Body of pancreas (tissue), 4 donors: ENCODE measurements at regions not wholly inside any gene's neighbourhood (a gene's known extent, or its start where the extent isn't known, plus 50 kb on each side); places are given as distances from the start of the nearest gene placed in this dataset.
"Not testable (repeated sequence)": the region's sequence is repeated elsewhere in the genome, so short reads cannot be mapped to it uniquely, and the experiment has no call there.

Experiments
- ATAC-seq: fragments of 150-250 bp; one replicate; pipeline ENCODE4 v1.9.1; 2016
- DNase-seq, 4 donors: peaks; one replicate each; pipeline ENCODE4 v3.0.0-alpha.2; 2019
- H3K27ac ChIP-seq, 4 donors: fragments of 200-600 bp; sonication (generic); 1 replicate in 3 of 4; 2 replicates in 1 of 4; pipeline versions ENCODE4 v1.5.1 to v1.6.1; 2016 to 2019; ENCODE audit warnings: mild to moderate bottlenecking in 1 of 4, mixed read lengths in 1 of 4, moderate library complexity in 1 of 4
- H3K27me3 ChIP-seq, 2 donors: fragments of 200-600 bp; sonication (generic); one replicate each; pipeline ENCODE4 v1.6.0; 2016; ENCODE audit warnings: mild to moderate bottlenecking in 1 of 2
- H3K36me3 ChIP-seq, 2 donors: fragments of 200-600 bp; sonication (generic); replicated peaks in 1 of 2; 2 replicates each; pipeline ENCODE4 v1.5.1; 2016; ENCODE audit warnings: low read depth in 2 of 2; ENCODE audit not compliant: insufficient read depth in 1 of 2
- H3K4me1 ChIP-seq: fragments of 200-600 bp; sonication (generic); one replicate; pipeline ENCODE4 v1.6.0; 2016
- H3K4me3 ChIP-seq, 2 donors: fragments of 200-600 bp; sonication (generic); 1 replicate in 1 of 2; 2 replicates in 1 of 2; pipeline ENCODE4 v1.5.1; 2016 to 2019
- H3K9me3 ChIP-seq, 3 donors: fragments of 200-600 bp; sonication (generic); 1 replicate in 2 of 3; 2 replicates in 1 of 3; pipeline ENCODE4 v1.5.1; 2016
- CTCF ChIP-seq, 7 experiments: fragments of 450-650 bp in 4 of 7; fragments of 200-600 bp in 3 of 7; sonication (generic) in 3 of 7; IDR thresholded peaks; one replicate each; pipeline ENCODE4 v1.5.1; 2016 to 2019; ENCODE audit warnings: antibody characterized with exemption in 7 of 7
- POLR2A ChIP-seq, 3 donors: fragments of 450-650 bp; IDR thresholded peaks; one replicate each; pipeline ENCODE4 v1.6.1; 2016; ENCODE audit warnings: antibody characterized with exemption in 3 of 3, mild to moderate bottlenecking in 2 of 3
- WGBS, 2 donors: methylation state at CpG; one replicate each; pipeline ENCODE4 v1.1.5; 2017; 5-methylcytosine and 5-hydroxymethylcytosine counted together
- intact Hi-C: fragments of 100-400 bp; cut with DNase I; formaldehyde crosslinking; loops from one replicate; pipeline ENCODE4 v1.15.1; 2023

- DNase-seq, result no peak
- no peak for ATAC-seq
- intact Hi-C loops, result no loop called here
Measured at GRCh38 chr15:31206386-31207181, 105.1 kb upstream of the TRPM1 start.

GRCh38 chr15:31207246-31207645 lies 105.7 kb upstream of the TRPM1 start:
- H3K27me3 ChIP-seq, result no peaks in the 10 kb centered on the region

More at GRCh38 chr15:31206386-31207181, 105.1 kb upstream of the TRPM1 start:
- no peaks in the 10 kb centered on the region for H3K36me3 ChIP-seq
- no peaks in the 10 kb centered on the region for H3K27me3 ChIP-seq
- H3K9me3 ChIP-seq, result no peaks in the 10 kb centered on the region
- no peak overlapping the region for H3K4me3 ChIP-seq
- H3K4me1 ChIP-seq, result no peaks in the 10 kb centered on the region
- TF ChIP-seq POLR2A (IDR thresholded peaks at IDR 0.05) (no peak), CTCF (IDR thresholded peaks at IDR 0.05) (no peak)
- no peak overlapping the region for H3K27ac ChIP-seq
- WGBS, 2 donors, result 57 to 62% methylated on average over 9 to 14 of the region's 14 CpGs

GRCh38 chr15:31207861-31208260 lies 106.3 kb upstream of the TRPM1 start:
- WGBS, 2 donors, result 91 to 100% methylated on average over 1 of the region's 1 CpG
- intact Hi-C loops, H3K4me3 ChIP-seq: not testable (repeated sequence)

More at GRCh38 chr15:31207246-31207645, 105.7 kb upstream of the TRPM1 start:
- H3K9me3 ChIP-seq, result no peaks in the 10 kb centered on the region
- H3K27ac ChIP-seq, result no peak overlapping the region
- DNase-seq (no peak), ATAC-seq (no peak)
- intact Hi-C loops, result no loop called here
- no peak overlapping the region for H3K4me3 ChIP-seq
- 85% methylated on average over 2 of the region's 2 CpGs; no CpG with 5 or more reads in 1 of the 2 donors for WGBS, 2 donors
- H3K36me3 ChIP-seq, result no peaks in the 10 kb centered on the region
- no peaks in the 10 kb centered on the region for H3K4me1 ChIP-seq
- TF ChIP-seq POLR2A (IDR thresholded peaks at IDR 0.05), result no peak
- no peak for TF ChIP-seq CTCF (IDR thresholded peaks at IDR 0.05)

GRCh38 chr15:31208817-31209216 lies 107.3 kb upstream of the TRPM1 start:
- no peak for DNase-seq
- Histone ChIP-seq H3K27ac (no peak overlapping the region), H3K9me3 (no peaks in the 10 kb centered on the region), H3K4me1 (no peaks in the 10 kb centered on the region), H3K36me3 (no peaks in the 10 kb centered on the region), H3K4me3 (no peak overlapping the region), H3K27me3 (no peaks in the 10 kb centered on the region)
- WGBS, 2 donors, result 75 to 78% methylated on average over 3 of the region's 3 CpGs
- ATAC-seq, result no peak
- TF ChIP-seq POLR2A (IDR thresholded peaks at IDR 0.05) (no peak), CTCF (IDR thresholded peaks at IDR 0.05) (no peak)
- intact Hi-C loops, result no loop called here

More at GRCh38 chr15:31207861-31208260, 106.3 kb upstream of the TRPM1 start:
- not testable (repeated sequence) for H3K36me3 ChIP-seq, DNase-seq, H3K9me3 ChIP-seq, H3K27ac ChIP-seq, H3K4me1 ChIP-seq, ATAC-seq, H3K27me3 ChIP-seq

GRCh38 chr15:31211353-31211752 lies 109.8 kb upstream of the TRPM1 start:
- WGBS, 2 donors, result 92 to 98% methylated on average over 4 of the region's 4 CpGs
- Histone ChIP-seq H3K27ac (no peak overlapping the region), H3K9me3 (no peaks in the 10 kb centered on the region), H3K36me3 (no peaks in the 10 kb centered on the region), H3K4me1 (peaks cover 12% of the 10 kb centered on the region), H3K27me3 (no peaks in the 10 kb centered on the region), H3K4me3 (no peak overlapping the region)
- intact Hi-C loops, result loop anchor here (5.0 kb wide), 1 partner anchor 276 kb away; no protein-coding TSS in a partner anchor
- ATAC-seq (no peak), DNase-seq (no peak)
- TF ChIP-seq CTCF (IDR thresholded peaks at IDR 0.05), result no peak
- no peak for TF ChIP-seq POLR2A (IDR thresholded peaks at IDR 0.05)
